Colonic mucosa (tissue), 4 donors: ENCODE measurements at regions not wholly inside any gene's neighbourhood (a gene's known extent, or its start where the extent isn't known, plus 50 kb on each side); places are given as distances from the start of the nearest gene placed in this dataset.

Experiments
- DNase-seq: peaks from one replicate; pipeline ENCODE4 v3.0.0-alpha.2; 2020
- H3K27ac ChIP-seq: fragments of 200-600 bp; one replicate; pipeline ENCODE4 v1.8.0; 2021
- H3K27me3 ChIP-seq: fragments of 200-600 bp; one replicate; pipeline ENCODE4 v1.8.0; 2021
- H3K36me3 ChIP-seq: fragments of 200-600 bp; one replicate; pipeline ENCODE4 v1.8.0; 2021
- H3K4me1 ChIP-seq: fragments of 200-600 bp; one replicate; pipeline ENCODE4 v1.8.0; 2021; ENCODE audit warnings: mild to moderate bottlenecking
- H3K4me3 ChIP-seq: fragments of 200-600 bp; one replicate; pipeline ENCODE4 v1.8.0; 2021
- H3K9ac ChIP-seq, 2 donors: one replicate each; pipeline ENCODE4 v1.7.0; 2013; ENCODE audit warnings: control low read depth in 2 of 2, low read depth in 2 of 2, low read length in 2 of 2
- H3K9me3 ChIP-seq: fragments of 200-600 bp; one replicate; pipeline ENCODE4 v1.8.0; 2021
- CTCF ChIP-seq: fragments of 200-600 bp; IDR thresholded peaks from one replicate; pipeline ENCODE4 v1.8.0; 2022; ENCODE audit warnings: antibody characterized with exemption, mild to moderate bottlenecking
- intact Hi-C: fragments of 100-400 bp; cut with DNase I; formaldehyde crosslinking; loops from one replicate; pipeline ENCODE4 v1.14.1; 2022
- donor health status: healthy.
- donor health status: DM: no; HTN: no; CAD: no.
- donor health status: DM: no; HTN: no; CAD: no.

GRCh38 chr13:22286338-22286737 is 615.5 kb downstream of the FGF9 start:
- intact Hi-C loops, result no loop called here
- Histone ChIP-seq H3K27ac (no peak overlapping the region), H3K4me1 (no peaks in the 10 kb centered on the region), H3K36me3 (no peaks in the 10 kb centered on the region), H3K4me3 (no peak overlapping the region), H3K9me3 (no peaks in the 10 kb centered on the region), H3K9ac (no peak overlapping the region), H3K27me3 (no peaks in the 10 kb centered on the region)
- no peak for TF ChIP-seq CTCF
- no peak for DNase-seq

GRCh38 chr13:22287343-22287920 is 616.6 kb downstream of the FGF9 start:
- intact Hi-C loops, result no loop called here

DNA sequence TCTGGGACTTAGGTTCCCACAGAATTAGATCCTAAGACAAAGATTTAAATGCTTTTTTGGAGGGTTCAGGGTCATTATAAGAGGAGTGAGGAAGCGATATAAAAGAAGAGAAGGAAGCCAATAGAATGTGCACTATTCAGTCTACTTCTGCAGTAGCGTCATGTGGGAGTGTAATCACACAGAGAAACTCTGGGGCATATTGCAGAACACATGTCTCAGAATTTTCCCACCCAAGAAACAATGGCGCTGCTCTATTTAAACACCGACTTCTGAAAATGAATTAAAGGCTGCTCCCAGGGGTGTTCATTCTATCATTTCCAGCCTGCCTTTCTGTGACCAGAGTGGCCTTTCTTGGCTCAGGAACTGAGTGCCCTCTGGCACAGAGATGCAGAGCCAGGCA is 617.6 kb downstream of the FGF9 start:
- Histone ChIP-seq H3K4me3 (no peak overlapping the region), H3K9me3 (no peaks in the 10 kb centered on the region), H3K9ac (no peak overlapping the region), H3K4me1 (no peaks in the 10 kb centered on the region), H3K36me3 (no peaks in the 10 kb centered on the region), H3K27me3 (no peaks in the 10 kb centered on the region), H3K27ac (no peak overlapping the region)
- intact Hi-C loops, result no loop called here
- DNase-seq, result no peak
- TF ChIP-seq CTCF, result no peak

More at GRCh38 chr13:22287343-22287920, 616.6 kb downstream of the FGF9 start:
- no peak overlapping the region for H3K27ac ChIP-seq
- TF ChIP-seq CTCF, result no peak
- no peaks in the 10 kb centered on the region for H3K27me3 ChIP-seq
- no peak overlapping the region for H3K4me3 ChIP-seq
- no peak overlapping the region for H3K9ac ChIP-seq
- H3K9me3 ChIP-seq, result no peaks in the 10 kb centered on the region
- no peak for DNase-seq
- no peaks in the 10 kb centered on the region for H3K4me1 ChIP-seq
- no peaks in the 10 kb centered on the region for H3K36me3 ChIP-seq

DNA sequence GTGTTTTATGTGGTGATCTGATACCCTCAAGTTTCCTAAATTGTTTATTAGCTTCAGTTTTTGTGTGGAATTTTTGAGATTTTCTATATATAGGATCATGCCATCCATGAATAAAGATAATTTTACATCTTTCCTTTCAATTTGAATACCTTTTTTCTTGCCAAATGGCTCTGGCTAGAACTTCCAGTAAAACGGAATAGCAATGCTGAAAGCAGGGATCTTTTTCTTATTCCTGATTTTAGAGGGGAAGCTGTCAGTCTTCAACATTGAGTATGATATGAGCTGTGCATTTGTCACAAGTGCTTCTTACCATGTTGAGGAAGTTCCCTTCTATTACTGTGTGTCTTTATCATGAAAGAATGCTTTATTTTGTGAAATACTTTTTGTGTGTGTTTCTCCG is 618.8 kb downstream of the FGF9 start:
- no peaks in the 10 kb centered on the region for H3K4me1 ChIP-seq
- no peak overlapping the region for H3K27ac ChIP-seq
- H3K9me3 ChIP-seq, result no peaks in the 10 kb centered on the region
- H3K4me3 ChIP-seq, result no peak overlapping the region
- intact Hi-C loops, result no loop called here
- DNase-seq, result no peak
- H3K36me3 ChIP-seq, result no peaks in the 10 kb centered on the region
- TF ChIP-seq CTCF, result no peak
- H3K9ac ChIP-seq, result no peak overlapping the region
- no peaks in the 10 kb centered on the region for H3K27me3 ChIP-seq

DNA sequence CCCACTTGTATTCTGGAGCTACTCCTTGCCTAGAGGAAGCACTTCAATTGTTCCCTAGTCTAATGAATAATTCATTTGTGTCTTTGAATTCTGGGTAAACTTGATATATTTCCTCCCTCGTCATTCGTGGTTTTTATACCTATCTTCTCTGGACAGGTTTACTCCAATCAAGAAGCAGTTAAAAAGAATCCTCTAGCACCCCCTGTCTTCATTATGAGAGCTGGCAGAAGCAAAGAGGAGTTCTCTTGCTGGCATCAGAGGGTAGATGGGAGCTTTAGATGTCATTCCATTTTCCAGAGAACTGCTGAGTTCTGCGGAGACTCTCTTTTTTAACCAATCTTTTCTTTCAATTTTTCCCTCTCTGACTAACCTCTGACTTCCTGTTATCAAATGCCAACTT is 627.7 kb downstream of the FGF9 start:
- TF ChIP-seq CTCF, result no peak
- DNase-seq, result no peak
- Histone ChIP-seq H3K4me1 (no peaks in the 10 kb centered on the region), H3K4me3 (no peak overlapping the region), H3K27me3 (no peaks in the 10 kb centered on the region), H3K9me3 (no peaks in the 10 kb centered on the region), H3K27ac (no peak overlapping the region), H3K36me3 (no peaks in the 10 kb centered on the region), H3K9ac (no peak overlapping the region)
- intact Hi-C loops, result no loop called here
